Neural crest cell (in vitro differentiated cells): ENCODE measurements at regions not wholly inside any gene's neighbourhood (a gene's known extent, or its start where the extent isn't known, plus 50 kb on each side); places are given as distances from the start of the nearest gene placed in this dataset.

Experiments used
- DNase-seq: peaks from one replicate; pipeline ENCODE4 v3.0.0; 2021; ENCODE audit warnings: low read depth, mixed read lengths, low spot score
- H3K27ac Mint-ChIP-seq: one replicate; pipeline ENCODE4 v1.8.0; 2021; ENCODE audit warnings: mild to moderate bottlenecking, mixed read lengths; ENCODE audit not compliant: unreplicated experiment
- H3K27me3 Mint-ChIP-seq: 2 replicates; pipeline ENCODE4 v1.8.0; 2021; ENCODE audit warnings: low read depth, mild to moderate bottlenecking, mixed read lengths
- H3K36me3 Mint-ChIP-seq: 2 replicates; pipeline ENCODE4 v1.8.0; 2021; ENCODE audit warnings: low read depth, mild to moderate bottlenecking, mixed read lengths
- H3K4me1 Mint-ChIP-seq: 2 replicates; pipeline ENCODE4 v1.8.0; 2021; ENCODE audit warnings: mixed read lengths
- H3K4me3 Mint-ChIP-seq: one replicate; pipeline ENCODE4 v1.8.0; 2021; ENCODE audit warnings: mild to moderate bottlenecking, mixed read lengths
- H3K9me3 Mint-ChIP-seq: 2 replicates; pipeline ENCODE4 v1.8.0; 2021; ENCODE audit warnings: mixed read lengths
- CTCF ChIP-seq: fragments of 200-600 bp; sonication (generic); conservative IDR thresholded peaks from 2 replicates; pipeline ENCODE4 v1.5.0; 2021; ENCODE audit warnings: antibody characterized with exemption, mild to moderate bottlenecking

GRCh38 chr13:68375004-68375403 lies 1144.9 kb upstream of the PCDH9 start:
- H3K27ac Mint-ChIP-seq = no peak overlapping the region
- DNase-seq = no peak
- no peak overlapping the region for H3K4me3 Mint-ChIP-seq
- no peak for TF ChIP-seq CTCF
- no peaks in the 10 kb centered on the region for H3K27me3 Mint-ChIP-seq
- no peaks in the 10 kb centered on the region for H3K36me3 Mint-ChIP-seq
- no peaks in the 10 kb centered on the region for H3K9me3 Mint-ChIP-seq
- no peaks in the 10 kb centered on the region for H3K4me1 Mint-ChIP-seq

- Mint-ChIP-seq H3K9me3 (peaks cover 6% of the 10 kb centered on the region), H3K27ac (no peak overlapping the region), H3K36me3 (no peaks in the 10 kb centered on the region), H3K4me3 (no peak overlapping the region), H3K4me1 (no peaks in the 10 kb centered on the region), H3K27me3 (no peaks in the 10 kb centered on the region)
- no peak for TF ChIP-seq CTCF
- no peak for DNase-seq
Observed at GRCh38 chr13:68369739-68370138, 1139.6 kb upstream of the PCDH9 start.

GRCh38 chr13:68368922-68369321 lies 1138.8 kb upstream of the PCDH9 start:
- Mint-ChIP-seq H3K36me3 (no peaks in the 10 kb centered on the region), H3K4me1 (no peaks in the 10 kb centered on the region), H3K9me3 (peaks cover 6% of the 10 kb centered on the region), H3K27me3 (no peaks in the 10 kb centered on the region), H3K4me3 (no peak overlapping the region), H3K27ac (no peak overlapping the region)
- no peak for TF ChIP-seq CTCF
- no peak for DNase-seq

- Mint-ChIP-seq H3K9me3 (peaks cover under 1% of the 10 kb centered on the region), H3K27me3 (no peaks in the 10 kb centered on the region), H3K4me1 (no peaks in the 10 kb centered on the region), H3K27ac (no peak overlapping the region), H3K36me3 (no peaks in the 10 kb centered on the region), H3K4me3 (no peak overlapping the region)
- no peak for TF ChIP-seq CTCF
- DNase-seq = no peak
Observed at GRCh38 chr13:68359105-68359504, 1129.0 kb upstream of the PCDH9 start.

- Mint-ChIP-seq H3K27me3 (no peaks in the 10 kb centered on the region), H3K27ac (no peak overlapping the region), H3K9me3 (peaks cover 2% of the 10 kb centered on the region), H3K36me3 (no peaks in the 10 kb centered on the region), H3K4me3 (no peak overlapping the region), H3K4me1 (no peaks in the 10 kb centered on the region)
- no peak for TF ChIP-seq CTCF
- no peak for DNase-seq
Observed at GRCh38 chr13:68358294-68358705, 1128.2 kb upstream of the PCDH9 start.

GRCh38 chr13:68350554-68350953 lies 1120.4 kb upstream of the PCDH9 start:
- no peaks in the 10 kb centered on the region for H3K27me3 Mint-ChIP-seq
- DNase-seq = no peak
- no peak overlapping the region for H3K27ac Mint-ChIP-seq
- H3K36me3 Mint-ChIP-seq = no peaks in the 10 kb centered on the region
- TF ChIP-seq CTCF = no peak
- peaks cover 2% of the 10 kb centered on the region for H3K9me3 Mint-ChIP-seq
- H3K4me1 Mint-ChIP-seq = no peaks in the 10 kb centered on the region
- no peak overlapping the region for H3K4me3 Mint-ChIP-seq
